ENCODE measurements at regions not wholly inside any gene's neighbourhood (a gene's known extent, or its start where the extent isn't known, plus 50 kb on each side); places are given as distances from the start of the nearest gene placed in this dataset.

DNA sequence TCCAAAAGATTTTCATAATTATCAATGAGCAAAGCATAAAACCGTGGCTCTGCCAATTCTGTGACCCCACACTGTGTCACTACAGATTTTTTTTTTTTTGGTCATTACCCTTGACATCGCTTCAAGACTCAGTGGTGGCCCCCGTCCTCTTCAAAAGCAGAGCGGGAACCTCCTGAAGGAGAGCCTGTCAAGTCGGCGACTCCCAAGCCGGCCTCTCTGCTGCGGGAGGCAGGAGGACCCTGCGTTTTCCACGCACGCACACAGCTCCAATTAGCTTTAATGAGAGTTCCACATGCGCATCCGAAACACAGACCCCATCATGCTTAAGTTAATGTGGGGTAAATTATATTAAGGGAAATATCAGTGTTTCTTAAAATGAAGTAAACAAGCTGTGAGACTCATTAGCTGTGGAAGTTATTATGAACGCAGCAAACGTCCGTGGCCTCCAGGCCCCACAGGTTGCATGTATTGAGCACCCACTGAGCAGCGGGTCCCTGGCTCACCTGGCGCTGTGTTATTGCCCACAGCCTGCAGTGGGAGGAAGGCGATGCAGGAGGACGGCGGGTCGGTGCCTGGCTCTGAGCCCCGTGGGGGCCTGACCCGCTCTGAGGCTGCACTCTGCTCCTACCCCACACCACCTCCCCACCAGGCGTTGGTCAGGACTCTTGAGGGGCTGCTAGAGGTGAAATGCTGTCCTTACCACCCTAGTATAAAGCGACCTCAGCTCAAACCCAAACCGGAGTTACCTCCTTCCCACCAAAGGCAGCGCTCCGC lies 181.0 kb upstream of the SALL3 start:
- TF ChIP-seq POLR2AphosphoS5 (IDR thresholded peaks at IDR 0.05) (no peak), POLR2A (IDR thresholded peaks at IDR 0.05) (no peak), EP300 (IDR thresholded peaks at IDR 0.05) (no peak)
- TF ChIP-seq, protein P1, sequence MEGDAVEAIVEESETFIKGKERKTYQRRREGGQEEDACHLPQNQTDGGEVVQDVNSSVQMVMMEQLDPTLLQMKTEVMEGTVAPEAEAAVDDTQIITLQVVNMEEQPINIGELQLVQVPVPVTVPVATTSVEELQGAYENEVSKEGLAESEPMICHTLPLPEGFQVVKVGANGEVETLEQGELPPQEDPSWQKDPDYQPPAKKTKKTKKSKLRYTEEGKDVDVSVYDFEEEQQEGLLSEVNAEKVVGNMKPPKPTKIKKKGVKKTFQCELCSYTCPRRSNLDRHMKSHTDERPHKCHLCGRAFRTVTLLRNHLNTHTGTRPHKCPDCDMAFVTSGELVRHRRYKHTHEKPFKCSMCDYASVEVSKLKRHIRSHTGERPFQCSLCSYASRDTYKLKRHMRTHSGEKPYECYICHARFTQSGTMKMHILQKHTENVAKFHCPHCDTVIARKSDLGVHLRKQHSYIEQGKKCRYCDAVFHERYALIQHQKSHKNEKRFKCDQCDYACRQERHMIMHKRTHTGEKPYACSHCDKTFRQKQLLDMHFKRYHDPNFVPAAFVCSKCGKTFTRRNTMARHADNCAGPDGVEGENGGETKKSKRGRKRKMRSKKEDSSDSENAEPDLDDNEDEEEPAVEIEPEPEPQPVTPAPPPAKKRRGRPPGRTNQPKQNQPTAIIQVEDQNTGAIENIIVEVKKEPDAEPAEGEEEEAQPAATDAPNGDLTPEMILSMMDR (IDR thresholded peaks at IDR 0.05): no peak

All from sigmoid colon (tissue), 4 donors.